ENCODE measurements at regions not wholly inside any gene's neighbourhood (a gene's known extent, or its start where the extent isn't known, plus 50 kb on each side); places are given as distances from the start of the nearest gene placed in this dataset.
A peak's percentile ranks its signal among the peaks of the same experiment; 100 is the strongest.
"Not testable (repeated sequence)": the region's sequence is repeated elsewhere in the genome, so short reads cannot be mapped to it uniquely, and the experiment has no call there.

- DNase-seq = not testable (repeated sequence)
These were observed 50.6 kb upstream of the NBPF20 start for GRCh38 chr1:145475962-145476361.

- DNase-seq = peak; percentile 31
These were observed 50.0 kb upstream of the NBPF20 start for GRCh38 chr1:145475369-145475915.
